HG02840 (cell line): ENCODE measurements at regions not wholly inside any gene's neighbourhood (a gene's known extent, or its start where the extent isn't known, plus 50 kb on each side); places are given as distances from the start of the nearest gene placed in this dataset.

ENCODE experiments used
- ATAC-seq: cut with Tn5 transposase; IDR thresholded peaks from one replicate; pipeline ENCODE4 v1.9.1; 2021; ENCODE audit warnings: mild to moderate bottlenecking, moderate library complexity, moderate number of reproducible peaks; ENCODE audit not compliant: unreplicated experiment, low FRiP score

DNA sequence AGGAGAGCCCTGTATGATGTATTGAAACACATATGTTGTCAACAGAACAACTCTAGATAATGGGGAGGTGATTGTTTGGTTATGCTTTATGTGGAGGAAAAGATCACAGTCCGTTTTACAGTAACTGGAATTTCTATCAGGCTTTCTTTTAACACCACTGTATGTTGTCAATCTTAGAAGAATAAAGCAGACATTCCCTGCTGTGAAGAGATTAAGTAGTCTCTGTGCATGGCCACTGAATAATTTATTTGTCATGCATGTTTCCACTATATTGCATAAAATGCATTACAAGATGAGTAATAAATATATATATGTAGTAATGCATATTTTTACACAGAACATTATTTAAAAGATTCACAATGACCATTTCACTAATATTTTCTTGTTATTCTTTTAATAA, 440.0 kb downstream of the ANKRD7 start:
- no peak for ATAC-seq

DNA sequence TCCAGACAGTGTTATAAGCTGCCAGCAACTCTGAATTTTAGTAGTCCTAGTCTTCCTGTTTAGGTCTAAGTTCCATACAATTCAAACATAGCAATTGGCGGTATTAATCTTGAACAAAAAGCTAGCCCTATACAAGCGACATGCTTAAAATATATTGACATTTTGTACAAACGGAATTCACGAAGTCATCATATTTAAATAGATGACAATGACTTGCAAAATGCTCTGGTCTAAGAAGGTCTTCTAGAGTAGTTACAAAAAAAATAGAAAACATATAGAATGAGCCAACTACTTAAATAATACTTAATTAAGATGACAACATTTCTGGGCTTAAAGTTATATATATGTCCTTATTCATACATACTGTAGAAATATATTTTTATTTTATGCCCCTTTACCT, 446.6 kb downstream of the ANKRD7 start:
- ATAC-seq = no peak

DNA sequence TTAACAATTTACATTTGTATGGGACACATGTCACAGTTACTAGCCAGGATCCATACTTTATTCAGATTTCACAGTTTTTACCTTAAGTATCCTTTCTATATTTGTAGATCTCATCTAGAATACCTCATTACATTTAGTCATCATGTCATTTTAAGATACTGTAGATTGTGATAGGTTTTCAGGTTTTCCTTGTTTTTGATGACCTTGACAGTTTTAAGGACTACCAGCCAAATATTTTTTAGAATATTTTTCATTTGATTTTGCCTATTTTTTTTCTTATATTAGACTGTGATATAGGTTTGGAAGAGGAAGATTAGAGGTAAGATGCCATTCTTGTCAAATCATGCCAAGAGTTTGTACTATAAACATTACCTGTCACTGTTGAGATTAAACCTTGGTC, 460.3 kb downstream of the ANKRD7 start:
- ATAC-seq = no peak

DNA sequence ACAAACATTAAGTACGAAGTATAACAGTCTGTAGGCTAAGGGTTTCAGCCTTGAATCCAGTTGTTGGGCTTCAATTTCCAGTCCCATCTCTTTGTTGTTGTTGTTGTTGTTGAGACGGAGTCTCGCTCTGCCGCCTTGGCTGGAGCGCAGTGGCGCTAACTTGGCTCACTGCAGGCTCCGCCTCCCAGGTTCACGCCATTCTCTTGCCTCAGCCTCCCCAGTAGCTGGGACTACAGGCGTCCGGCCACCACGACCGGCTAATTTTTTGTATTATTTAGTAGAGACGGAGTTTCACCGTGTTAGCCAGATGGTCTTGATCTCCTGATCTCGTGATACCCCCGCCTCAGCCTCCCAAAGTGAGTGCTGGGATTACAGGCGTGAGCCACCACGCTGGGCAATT, 464.9 kb downstream of the ANKRD7 start:
- no peak for ATAC-seq

DNA sequence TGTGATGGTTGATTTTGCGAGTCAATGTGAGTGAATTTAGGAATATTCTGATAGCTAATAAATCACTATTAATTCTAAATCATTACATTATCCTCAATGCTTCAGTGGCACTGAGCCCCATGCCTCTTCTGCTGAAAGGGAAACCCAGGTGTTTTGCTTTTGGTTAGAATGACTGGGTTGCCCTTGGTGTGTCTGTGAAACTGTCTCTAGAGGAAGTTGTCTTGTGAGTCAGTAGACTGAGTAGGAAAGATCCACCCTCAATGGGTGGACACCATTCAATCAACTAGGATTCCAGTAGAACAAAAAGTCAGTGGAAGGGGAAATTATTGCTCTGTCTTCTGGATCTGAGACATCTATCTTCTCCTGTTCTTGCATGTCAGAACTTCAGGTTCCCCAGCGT, 472.4 kb downstream of the ANKRD7 start:
- ATAC-seq = no peak

DNA sequence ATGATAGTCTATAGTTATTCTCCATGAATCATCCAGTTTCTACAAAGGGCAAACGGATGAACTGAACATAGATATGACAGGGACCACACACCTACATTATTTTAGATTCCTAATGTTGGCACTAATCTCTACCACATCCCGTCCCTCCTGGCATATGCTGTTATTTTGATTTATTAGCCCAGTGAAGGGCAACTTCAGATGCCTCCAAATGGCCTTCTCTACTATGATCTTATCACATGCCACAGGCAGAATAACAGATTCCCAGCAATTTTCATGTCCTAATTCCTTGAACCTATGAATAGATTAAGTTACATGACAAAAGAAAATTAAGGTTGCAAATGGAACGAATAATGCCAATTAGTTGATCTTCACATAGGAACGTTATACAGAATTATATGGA, 474.7 kb downstream of the ANKRD7 start:
- ATAC-seq = no peak

- ATAC-seq = no peak
Observed at GRCh38 chr7:118708741-118709140, 484.2 kb downstream of the ANKRD7 start.

DNA sequence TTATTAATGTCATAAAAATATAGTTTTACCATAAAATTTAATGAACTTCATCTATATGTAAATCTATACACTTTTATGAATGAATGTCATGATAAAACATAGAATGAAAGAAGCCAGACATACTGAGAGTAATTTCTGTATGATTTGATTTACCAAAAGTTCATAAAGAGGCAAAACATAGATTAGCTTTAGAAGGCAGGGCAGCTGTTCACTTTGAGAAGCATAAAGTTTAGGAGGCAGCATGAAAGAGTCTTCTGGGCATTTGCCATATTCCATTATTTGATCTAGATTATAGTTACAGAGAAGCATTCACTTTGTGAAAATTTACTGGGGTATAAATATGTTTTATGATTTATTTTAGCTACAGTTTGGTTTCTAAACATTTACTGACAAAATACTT, 487.2 kb downstream of the ANKRD7 start:
- ATAC-seq = no peak

DNA sequence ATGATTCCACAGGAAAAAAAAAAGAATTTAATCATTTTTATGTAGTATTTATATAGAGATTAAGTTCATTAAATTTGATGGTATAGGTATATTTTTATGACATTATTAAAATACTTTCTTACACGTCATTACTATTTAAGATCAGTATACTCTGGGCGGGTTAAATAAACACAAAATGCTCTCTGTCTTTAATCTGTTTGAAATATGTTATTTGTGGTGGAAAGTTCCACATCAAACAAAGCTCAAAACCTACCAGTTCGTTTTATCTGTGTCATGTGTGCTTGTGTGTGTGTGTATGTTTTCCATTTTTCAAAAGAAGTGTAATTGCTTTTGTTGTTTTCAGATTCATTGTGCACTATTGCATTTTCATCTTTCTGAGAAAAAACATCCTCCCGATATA, 488.5 kb downstream of the ANKRD7 start:
- no peak for ATAC-seq

DNA sequence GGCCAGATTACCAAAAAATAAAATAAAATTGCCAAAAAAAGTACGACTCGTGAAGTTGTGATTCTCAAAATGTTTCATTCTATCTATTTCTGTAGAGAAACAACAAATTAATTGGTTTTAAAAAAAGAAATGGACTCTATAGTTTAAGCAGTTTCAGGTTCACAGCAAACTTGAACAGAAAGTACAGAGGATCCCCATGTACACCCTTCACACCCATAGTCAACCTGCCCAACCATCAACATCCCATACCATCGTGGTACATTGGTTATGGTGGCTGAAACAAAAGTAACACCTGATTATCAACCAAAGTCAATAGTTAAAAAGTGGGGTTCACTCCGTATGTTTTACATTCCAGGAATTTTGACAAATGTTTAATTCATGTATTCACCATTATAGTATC, 496.1 kb downstream of the ANKRD7 start:
- no peak for ATAC-seq

GRCh38 chr7:118731854-118732253, 507.4 kb downstream of the ANKRD7 start:
- ATAC-seq = no peak

GRCh38 chr7:118734541-118734940, 510.0 kb downstream of the ANKRD7 start:
- ATAC-seq = no peak

GRCh38 chr7:118735441-118735840, 510.9 kb downstream of the ANKRD7 start:
- ATAC-seq = no peak

- no peak for ATAC-seq
Observed at GRCh38 chr7:118737935-118738334, 513.4 kb downstream of the ANKRD7 start.

GRCh38 chr7:118745927-118746326, 521.4 kb downstream of the ANKRD7 start:
- no peak for ATAC-seq

DNA sequence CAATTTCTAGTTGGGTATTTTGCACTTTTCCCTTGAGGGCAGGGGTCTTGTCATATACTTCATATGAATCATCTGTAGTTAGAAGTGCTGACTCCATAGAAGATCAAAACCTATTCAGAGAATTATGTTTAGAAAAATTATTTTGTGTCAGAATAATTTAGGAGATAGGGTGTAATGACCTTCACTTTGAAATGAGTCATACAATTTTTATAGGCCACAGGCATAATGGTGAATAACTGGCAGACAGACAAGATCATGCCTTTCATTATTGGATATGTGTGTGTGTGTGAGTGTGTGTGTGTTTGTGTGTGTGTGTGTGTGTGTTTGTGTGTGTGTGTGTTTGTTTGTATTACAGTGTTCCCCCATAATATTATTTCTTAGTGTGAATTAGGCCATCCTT, 523.0 kb downstream of the ANKRD7 start:
- ATAC-seq = no peak

- no peak for ATAC-seq
Observed at GRCh38 chr7:118753479-118753878, 529.0 kb downstream of the ANKRD7 start.

DNA sequence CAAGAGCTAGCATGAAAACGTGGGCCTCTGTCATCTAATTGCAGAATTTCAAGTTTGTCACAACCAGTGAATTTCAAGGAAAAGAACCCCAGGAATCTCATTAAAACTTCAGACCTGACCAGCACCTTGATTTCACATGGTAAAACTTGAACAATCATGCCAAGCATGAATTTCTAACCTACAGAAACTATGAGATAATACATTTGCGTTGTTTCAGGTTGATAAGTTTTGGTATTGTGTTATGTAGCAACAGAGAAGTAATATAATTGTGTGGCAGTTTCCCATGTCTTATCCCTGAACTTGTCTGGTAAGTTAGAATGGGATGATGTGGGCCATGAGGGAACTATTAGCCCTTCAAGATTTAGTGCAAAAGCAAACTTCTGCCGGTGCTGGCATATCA, 530.1 kb downstream of the ANKRD7 start:
- no peak for ATAC-seq

GRCh38 chr7:118755067-118755625, 530.6 kb downstream of the ANKRD7 start:
- ATAC-seq = no peak

DNA sequence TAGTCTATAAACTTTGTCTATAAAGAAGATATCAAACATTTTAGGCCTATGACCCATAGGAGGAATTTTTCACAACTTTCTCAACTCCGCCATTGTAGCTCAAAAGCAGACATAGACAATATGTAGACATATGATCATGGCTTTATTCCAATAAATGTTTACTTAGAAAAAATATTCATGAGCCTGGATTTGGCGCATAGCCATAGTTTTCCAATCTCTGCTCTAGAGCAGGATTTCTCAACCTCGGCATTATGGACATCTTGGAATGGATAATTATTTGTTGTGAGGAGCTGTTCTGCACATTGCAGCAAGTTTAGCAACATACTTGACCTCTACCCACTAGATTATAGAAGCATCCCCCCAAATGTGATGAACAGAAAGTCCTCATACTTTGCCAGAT, 532.6 kb downstream of the ANKRD7 start:
- ATAC-seq = no peak

DNA sequence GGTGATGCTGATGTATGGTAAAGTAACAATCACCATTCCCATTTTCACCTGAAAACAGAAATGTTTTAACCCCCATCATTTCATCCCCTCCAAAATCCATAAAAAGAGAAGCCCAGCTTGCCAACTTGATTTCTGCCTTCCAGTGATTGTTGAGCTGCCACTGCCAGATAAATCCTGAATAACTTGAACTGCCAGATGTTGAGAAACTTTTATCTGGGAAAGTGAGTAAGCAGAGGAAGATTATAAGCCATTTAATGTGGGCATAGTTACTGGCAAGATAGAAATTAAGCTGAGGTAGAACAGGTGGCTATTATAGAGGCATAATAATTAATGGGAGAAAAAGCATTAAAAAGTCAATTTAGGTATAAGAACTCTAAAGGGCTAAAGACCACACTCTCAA, 534.1 kb downstream of the ANKRD7 start:
- no peak for ATAC-seq

GRCh38 chr7:118759921-118760320, 535.4 kb downstream of the ANKRD7 start:
- no peak for ATAC-seq

- ATAC-seq = no peak
Observed at GRCh38 chr7:118762451-118762850, 537.9 kb downstream of the ANKRD7 start.
